K562 (cell line): ENCODE measurements at regions not wholly inside any gene's neighbourhood (a gene's known extent, or its start where the extent isn't known, plus 50 kb on each side); places are given as distances from the start of the nearest gene placed in this dataset.
"Not testable (repeated sequence)": the region's sequence is repeated elsewhere in the genome, so short reads cannot be mapped to it uniquely, and the experiment has no call there.

Experiments
- ATAC-seq: fragments of 200-7000 bp; cut with Tn5 transposase; 3 replicates; pipeline ENCODE4 v1.9.1; 2020; ENCODE audit warnings: moderate library complexity
- BruUV-seq: library from RNA; stranded (reverse); fragments of 400-500 nt; replicated peaks from 2 replicates; lab custom pipeline; 2021; lab: Mats Ljungman, UMichigan
- CTCF ChIA-PET: fragments of 300-600 bp; formaldehyde crosslinking; extraction: SDS; loops from one replicate; lab custom pipeline; 2021; ENCODE audit warnings: low intra/inter-chr PET ratio; lab: Yijun Ruan, JAX
- POLR2A ChIA-PET: fragments of 300-600, 350-650 bp; sonication (Branson Sonifier 250); formaldehyde crosslinking; extraction: SDS; loops from one replicate; lab custom pipeline; 2021; ENCODE audit warnings: antibody characterized with exemption, inconsistent platforms; lab: Yijun Ruan, JAX
- DNase-seq, 4 experiments: peaks; one replicate each; pipeline versions ENCODE4 v3.0.0 to v3.0.0-alpha.2; 2011 to 2018; ENCODE audit warnings: low spot score in 3 of 4, mixed read lengths in 3 of 4; ENCODE audit errors: extremely low read depth in 1 of 4
- FAIRE-seq: peaks from 2 replicates; lab custom pipeline; 2011; peaks lifted over from hg19 to GRCh38; lab: Jason Lieb, UNC
- H2AFZ ChIP-seq: 2 replicates; pipeline ENCODE4 v1.6.0; 2011; ENCODE audit warnings: low read depth, low read length, control low read depth, inconsistent platforms
- H3K27ac ChIP-seq: fragments of 200-600 bp; 3 replicates; pipeline ENCODE4 v1.8.0; 2011; ENCODE audit warnings: low read depth, mild to moderate bottlenecking, control low read depth, inconsistent platforms, low read length, moderate library complexity, mixed read lengths; ENCODE audit errors: extremely low read depth
- H3K27me3 ChIP-seq, 2 experiments: fragments of 300-600 bp in 1 of 2; 2 replicates in 1 of 2; 3 replicates in 1 of 2; pipeline versions ENCODE4 v1.6.0 to v1.8.0; 2011; ENCODE audit warnings: inconsistent platforms in 2 of 2, low read length in 2 of 2, mild to moderate bottlenecking in 1 of 2, mixed read lengths in 1 of 2, moderate library complexity in 1 of 2; ENCODE audit not compliant: control insufficient read depth in 2 of 2, insufficient read depth in 2 of 2
- H3K36me3 ChIP-seq: fragments of 300-600 bp; 3 replicates; pipeline ENCODE4 v1.8.0; 2011; ENCODE audit warnings: mild to moderate bottlenecking, low read length, inconsistent platforms; ENCODE audit not compliant: control insufficient read depth, insufficient read depth
- H3K4me1 ChIP-seq, 2 experiments: fragments of 200-600 bp in 1 of 2; replicated peaks in 1 of 2; 2 replicates in 1 of 2; 3 replicates in 1 of 2; pipeline versions ENCODE4 v1.5.1 to v1.8.0; 2011; ENCODE audit warnings: inconsistent platforms in 2 of 2, low read length in 2 of 2, mild to moderate bottlenecking in 1 of 2, mixed read lengths in 1 of 2, moderate library complexity in 1 of 2; ENCODE audit not compliant: control insufficient read depth in 2 of 2, insufficient read depth in 2 of 2
- H3K4me2 ChIP-seq: 2 replicates; pipeline ENCODE4 v1.6.1; 2011; ENCODE audit warnings: low read length, control low read depth, inconsistent platforms, mixed read lengths; ENCODE audit not compliant: insufficient read depth
- H3K4me3 ChIP-seq: fragments of 200-600 bp; sonication (generic), shearing (Covaris generic); 2 replicates; pipeline ENCODE4 v1.5.1; 2016; ENCODE audit warnings: control low read depth, inconsistent platforms
- H3K79me2 ChIP-seq: fragments of 200-600 bp; 3 replicates; pipeline ENCODE4 v1.8.0; 2011; ENCODE audit warnings: low read length, inconsistent platforms; ENCODE audit not compliant: control insufficient read depth, insufficient read depth
- H3K9ac ChIP-seq, 2 experiments: 2 replicates each; pipeline versions ENCODE4 v1.6.0 to v1.6.1; 2011; ENCODE audit warnings: low read depth in 2 of 2, low read length in 2 of 2, control low read depth in 1 of 2, inconsistent platforms in 1 of 2, mild to moderate bottlenecking in 1 of 2, mixed read lengths in 1 of 2; ENCODE audit not compliant: insufficient read depth in 1 of 2
- H3K9me1 ChIP-seq: one replicate; pipeline ENCODE4 v1.6.0; 2011; ENCODE audit warnings: inconsistent platforms, mild to moderate bottlenecking, low read length, moderate library complexity; ENCODE audit not compliant: control insufficient read depth, insufficient read depth
- H3K9me3 ChIP-seq: replicated peaks from 2 replicates; pipeline ENCODE4 v1.5.1; 2011; ENCODE audit warnings: low read depth, low read length, inconsistent platforms; ENCODE audit not compliant: control insufficient read depth, insufficient read depth
- H4K20me1 ChIP-seq: replicated peaks from 2 replicates; pipeline ENCODE4 v1.6.1; 2011; ENCODE audit warnings: low read length, inconsistent platforms, mixed read lengths; ENCODE audit not compliant: control insufficient read depth, insufficient read depth
- WGBS: fragments of 100-300 bp; shearing (Covaris generic); methylation state at CpG from one replicate; pipeline ENCODE4 v1.1.6; 2016; ENCODE audit warnings: low coverage, mixed read lengths; ENCODE audit not compliant: insufficient coverage; ENCODE audit errors: missing lambda C conversion rate; 5-methylcytosine and 5-hydroxymethylcytosine counted together
- in situ Hi-C: fragments of 300-500 bp; cut with MboI; formaldehyde crosslinking; loops from 4 replicates; pipeline ENCODE4 v1.15.0; 2018; ENCODE audit warnings: inconsistent platforms, mixed read lengths
- intact Hi-C: fragments of 100-400 bp; cut with micrococcal nuclease; formaldehyde crosslinking; loops from 2 replicates; pipeline ENCODE4 v1.14.2; 2022

GRCh38 chr1:145528068-145528564, 79.7 kb upstream of the GPR89A start:
- H4K20me1 ChIP-seq, H2AFZ ChIP-seq, DNase-seq, H3K27me3 ChIP-seq, H3K9me1 ChIP-seq, H3K4me1 ChIP-seq, POLR2A ChIA-PET, BruUV-seq, intact Hi-C loops, H3K9me3 ChIP-seq, FAIRE-seq, ATAC-seq, H3K27ac ChIP-seq, H3K4me2 ChIP-seq, CTCF ChIA-PET, H3K4me3 ChIP-seq, H3K79me2 ChIP-seq, in situ Hi-C loops, H3K36me3 ChIP-seq, H3K9ac ChIP-seq: not testable (repeated sequence)
- WGBS = 0% methylated on average over 1 of the region's 1 CpG

- H2AFZ ChIP-seq, H3K4me1 ChIP-seq, H3K4me3 ChIP-seq, DNase-seq, ATAC-seq, H3K9me1 ChIP-seq, intact Hi-C loops, H3K27me3 ChIP-seq, H3K4me2 ChIP-seq, FAIRE-seq, H3K9me3 ChIP-seq, H3K27ac ChIP-seq, H3K36me3 ChIP-seq, in situ Hi-C loops, H3K9ac ChIP-seq, H4K20me1 ChIP-seq, BruUV-seq, POLR2A ChIA-PET, H3K79me2 ChIP-seq, CTCF ChIA-PET: not testable (repeated sequence)
- 0% methylated on average over 3 of the region's 3 CpGs for WGBS
Observed at GRCh38 chr1:145520159-145520558, 87.6 kb upstream of the GPR89A start.

GRCh38 chr1:145519302-145519701, 88.5 kb upstream of the GPR89A start:
- H2AFZ ChIP-seq, FAIRE-seq, intact Hi-C loops, H3K4me3 ChIP-seq, H3K36me3 ChIP-seq, POLR2A ChIA-PET, H3K9ac ChIP-seq, H3K9me3 ChIP-seq, H3K4me2 ChIP-seq, H3K9me1 ChIP-seq, DNase-seq, CTCF ChIA-PET, BruUV-seq, H3K4me1 ChIP-seq, H3K79me2 ChIP-seq, in situ Hi-C loops, H4K20me1 ChIP-seq, ATAC-seq, H3K27ac ChIP-seq, H3K27me3 ChIP-seq: not testable (repeated sequence)
- 6% methylated on average over 3 of the region's 3 CpGs for WGBS
